ENCODE measurements at regions not wholly inside any gene's neighbourhood (a gene's known extent, or its start where the extent isn't known, plus 50 kb on each side); places are given as distances from the start of the nearest gene placed in this dataset.
A peak's percentile ranks its signal among the peaks of the same experiment; 100 is the strongest.
"Not testable (repeated sequence)": the region's sequence is repeated elsewhere in the genome, so short reads cannot be mapped to it uniquely, and the experiment has no call there.

GRCh38 chr6:144630857-144631256 lies 345.7 kb downstream of the UTRN start:
- no peak for DNase-seq

- no peak for DNase-seq
Observed at GRCh38 chr6:144632266-144632665, 347.1 kb downstream of the UTRN start.

- no peak for DNase-seq
Observed at GRCh38 chr6:144633886-144634285, 348.8 kb downstream of the UTRN start.

GRCh38 chr6:144634371-144634770 lies 349.2 kb downstream of the UTRN start:
- DNase-seq: no peak

GRCh38 chr6:144635051-144635450 lies 349.9 kb downstream of the UTRN start:
- no peak for DNase-seq

- DNase-seq: not testable (repeated sequence)
Observed at GRCh38 chr6:144636025-144636424, 350.9 kb downstream of the UTRN start.

- no peak for DNase-seq
Observed at GRCh38 chr6:144637541-144637940, 352.4 kb downstream of the UTRN start.

- DNase-seq: no peak
Observed at GRCh38 chr6:144639654-144640053, 354.5 kb downstream of the UTRN start.

GRCh38 chr6:144641286-144641685 lies 356.2 kb downstream of the UTRN start:
- DNase-seq: no peak

- DNase-seq: no peak
Observed at GRCh38 chr6:144644776-144645175, 359.6 kb downstream of the UTRN start.

- no peak for DNase-seq
Observed at GRCh38 chr6:144646093-144647056, 361.2 kb downstream of the UTRN start.

- DNase-seq: no peak
Observed at GRCh38 chr6:144647406-144647964, 362.4 kb downstream of the UTRN start.

GRCh38 chr6:144647971-144648651 lies 363.0 kb downstream of the UTRN start:
- no peak for DNase-seq

GRCh38 chr6:144649085-144649484 lies 363.9 kb downstream of the UTRN start:
- DNase-seq: no peak

GRCh38 chr6:144651234-144651633 lies 366.1 kb downstream of the UTRN start:
- DNase-seq: no peak

- DNase-seq: no peak
Observed at GRCh38 chr6:144652292-144652891, 367.3 kb downstream of the UTRN start.

- no peak for DNase-seq
Observed at GRCh38 chr6:144653885-144654505, 368.9 kb downstream of the UTRN start.

GRCh38 chr6:144654506-144654905 lies 369.4 kb downstream of the UTRN start:
- no peak for DNase-seq

- DNase-seq: no peak
Observed at GRCh38 chr6:144655376-144655775, 370.2 kb downstream of the UTRN start.

- DNase-seq: no peak
Observed at GRCh38 chr6:144657691-144658090, 372.6 kb downstream of the UTRN start.

- DNase-seq: peak; percentile 77
Observed at GRCh38 chr6:144659202-144660182, 374.4 kb downstream of the UTRN start.
